Stimulated activated naive CD8-positive, alpha-beta T cell treated with anti-CD3 and anti-CD28 coated beads, Interleukin-15, Interleukin-2, amounts not matched to agents 100 ng/mL and 50 ng/mL, for 24 hours (primary cell): ENCODE measurements at regions not wholly inside any gene's neighbourhood (a gene's known extent, or its start where the extent isn't known, plus 50 kb on each side); places are given as distances from the start of the nearest gene placed in this dataset.
"Not testable (repeated sequence)": the region's sequence is repeated elsewhere in the genome, so short reads cannot be mapped to it uniquely, and the experiment has no call there.

Experiments
- H3K27ac Mint-ChIP-seq: one replicate; pipeline ENCODE4 v1.8.0; 2021; ENCODE audit warnings: mild to moderate bottlenecking, mixed read lengths
- H3K27me3 Mint-ChIP-seq: one replicate; pipeline ENCODE4 v1.8.0; 2021; ENCODE audit warnings: mixed read lengths
- H3K36me3 Mint-ChIP-seq: one replicate; pipeline ENCODE4 v1.8.0; 2021; ENCODE audit warnings: low read depth, mixed read lengths
- H3K4me1 Mint-ChIP-seq: one replicate; pipeline ENCODE4 v1.8.0; 2021; ENCODE audit warnings: low read depth, mixed read lengths
- H3K4me3 Mint-ChIP-seq: one replicate; pipeline ENCODE4 v1.8.0; 2021; ENCODE audit warnings: mild to moderate bottlenecking, mixed read lengths
- H3K9me3 Mint-ChIP-seq: one replicate; pipeline ENCODE4 v1.8.0; 2021; ENCODE audit warnings: mixed read lengths

GRCh38 chr14:22300646-22301045, 288.4 kb downstream of the DAD1 start:
- no peaks in the 10 kb centered on the region for H3K27me3 Mint-ChIP-seq
- H3K4me3 Mint-ChIP-seq, result no peak overlapping the region
- H3K9me3 Mint-ChIP-seq, result no peaks in the 10 kb centered on the region
- H3K36me3 Mint-ChIP-seq, result no peaks in the 10 kb centered on the region
- H3K27ac Mint-ChIP-seq, result no peak overlapping the region
- no peaks in the 10 kb centered on the region for H3K4me1 Mint-ChIP-seq

- Mint-ChIP-seq H3K4me1 (no peaks in the 10 kb centered on the region), H3K36me3 (no peaks in the 10 kb centered on the region), H3K4me3 (no peak overlapping the region), H3K27ac (no peak overlapping the region), H3K9me3 (no peaks in the 10 kb centered on the region), H3K27me3 (no peaks in the 10 kb centered on the region)
These were observed 291.6 kb downstream of the DAD1 start for GRCh38 chr14:22297376-22297775.

- H3K27me3 Mint-ChIP-seq, result no peaks in the 10 kb centered on the region
- H3K9me3 Mint-ChIP-seq, result no peaks in the 10 kb centered on the region
- no peak overlapping the region for H3K27ac Mint-ChIP-seq
- H3K4me1 Mint-ChIP-seq, result no peaks in the 10 kb centered on the region
- no peaks in the 10 kb centered on the region for H3K36me3 Mint-ChIP-seq
- no peak overlapping the region for H3K4me3 Mint-ChIP-seq
These were observed 292.3 kb downstream of the DAD1 start for GRCh38 chr14:22296722-22297121.

GRCh38 chr14:22296088-22296487, 292.9 kb downstream of the DAD1 start:
- H3K9me3 Mint-ChIP-seq, result no peaks in the 10 kb centered on the region
- H3K27ac Mint-ChIP-seq, result no peak overlapping the region
- no peak overlapping the region for H3K4me3 Mint-ChIP-seq
- no peaks in the 10 kb centered on the region for H3K27me3 Mint-ChIP-seq
- H3K4me1 Mint-ChIP-seq, result no peaks in the 10 kb centered on the region
- no peaks in the 10 kb centered on the region for H3K36me3 Mint-ChIP-seq

- no peaks in the 10 kb centered on the region for H3K36me3 Mint-ChIP-seq
- H3K4me1 Mint-ChIP-seq, result no peaks in the 10 kb centered on the region
- no peaks in the 10 kb centered on the region for H3K9me3 Mint-ChIP-seq
- H3K27ac Mint-ChIP-seq, result no peak overlapping the region
- no peaks in the 10 kb centered on the region for H3K27me3 Mint-ChIP-seq
- H3K4me3 Mint-ChIP-seq, result no peak overlapping the region
These were observed 297.6 kb downstream of the DAD1 start for GRCh38 chr14:22291406-22291805.

GRCh38 chr14:22289570-22289969, 299.5 kb downstream of the DAD1 start:
- no peak overlapping the region for H3K4me3 Mint-ChIP-seq
- no peak overlapping the region for H3K27ac Mint-ChIP-seq
- H3K9me3 Mint-ChIP-seq, result no peaks in the 10 kb centered on the region
- no peaks in the 10 kb centered on the region for H3K36me3 Mint-ChIP-seq
- H3K4me1 Mint-ChIP-seq, result no peaks in the 10 kb centered on the region
- no peaks in the 10 kb centered on the region for H3K27me3 Mint-ChIP-seq

- Mint-ChIP-seq H3K36me3 (no peaks in the 10 kb centered on the region), H3K27me3 (no peaks in the 10 kb centered on the region), H3K4me1 (no peaks in the 10 kb centered on the region), H3K9me3 (no peaks in the 10 kb centered on the region), H3K4me3 (no peak overlapping the region), H3K27ac (no peak overlapping the region)
These were observed 303.0 kb downstream of the DAD1 start for GRCh38 chr14:22285991-22286390.

GRCh38 chr14:22282949-22283348, 306.1 kb downstream of the DAD1 start:
- no peak overlapping the region for H3K4me3 Mint-ChIP-seq
- no peaks in the 10 kb centered on the region for H3K27me3 Mint-ChIP-seq
- no peaks in the 10 kb centered on the region for H3K9me3 Mint-ChIP-seq
- no peak overlapping the region for H3K27ac Mint-ChIP-seq
- H3K4me1 Mint-ChIP-seq, result no peaks in the 10 kb centered on the region
- H3K36me3 Mint-ChIP-seq, result no peaks in the 10 kb centered on the region

- Mint-ChIP-seq H3K27me3 (no peaks in the 10 kb centered on the region), H3K36me3 (no peaks in the 10 kb centered on the region), H3K9me3 (no peaks in the 10 kb centered on the region), H3K4me3 (no peak overlapping the region), H3K4me1 (no peaks in the 10 kb centered on the region), H3K27ac (no peak overlapping the region)
These were observed 306.6 kb downstream of the DAD1 start for GRCh38 chr14:22282417-22282816.

- not testable (repeated sequence) for H3K4me1 Mint-ChIP-seq, H3K9me3 Mint-ChIP-seq, H3K27me3 Mint-ChIP-seq, H3K27ac Mint-ChIP-seq, H3K36me3 Mint-ChIP-seq
- H3K4me3 Mint-ChIP-seq, result peak overlapping the region; percentile 70
These were observed 307.6 kb downstream of the DAD1 start for GRCh38 chr14:22281447-22281874.

- H3K36me3 Mint-ChIP-seq, result no peaks in the 10 kb centered on the region
- H3K9me3 Mint-ChIP-seq, result no peaks in the 10 kb centered on the region
- peaks cover 6% of the 10 kb centered on the region for H3K27me3 Mint-ChIP-seq
- H3K27ac Mint-ChIP-seq, result peak overlapping the region; percentile 79
- H3K4me1 Mint-ChIP-seq, result no peaks in the 10 kb centered on the region
- peak overlapping the region; percentile 70 for H3K4me3 Mint-ChIP-seq
These were observed 308.3 kb downstream of the DAD1 start for GRCh38 chr14:22280497-22281316.

- Mint-ChIP-seq H3K27ac (no peak overlapping the region), H3K36me3 (no peaks in the 10 kb centered on the region), H3K27me3 (peaks cover 6% of the 10 kb centered on the region), H3K4me3 (no peak overlapping the region), H3K4me1 (no peaks in the 10 kb centered on the region), H3K9me3 (no peaks in the 10 kb centered on the region)
These were observed 311.9 kb downstream of the DAD1 start for GRCh38 chr14:22276913-22277816.

- no peaks in the 10 kb centered on the region for H3K9me3 Mint-ChIP-seq
- H3K36me3 Mint-ChIP-seq, result no peaks in the 10 kb centered on the region
- H3K27ac Mint-ChIP-seq, result no peak overlapping the region
- peaks cover 3% of the 10 kb centered on the region for H3K4me1 Mint-ChIP-seq
- peak overlapping the region; percentile 51 for H3K4me3 Mint-ChIP-seq
- H3K27me3 Mint-ChIP-seq, result peaks cover 6% of the 10 kb centered on the region
These were observed 316.9 kb downstream of the DAD1 start for GRCh38 chr14:22271838-22272799.

- H3K36me3 Mint-ChIP-seq, result no peaks in the 10 kb centered on the region
- peaks cover 3% of the 10 kb centered on the region for H3K4me1 Mint-ChIP-seq
- no peaks in the 10 kb centered on the region for H3K27me3 Mint-ChIP-seq
- peak overlapping the region; percentile 51 for H3K4me3 Mint-ChIP-seq
- H3K9me3 Mint-ChIP-seq, result no peaks in the 10 kb centered on the region
- no peak overlapping the region for H3K27ac Mint-ChIP-seq
These were observed 320.1 kb downstream of the DAD1 start for GRCh38 chr14:22268875-22269274.
